Endodermal cell (in vitro differentiated cells): ENCODE measurements at regions not wholly inside any gene's neighbourhood (a gene's known extent, or its start where the extent isn't known, plus 50 kb on each side); places are given as distances from the start of the nearest gene placed in this dataset.
A peak's percentile ranks its signal among the peaks of the same experiment; 100 is the strongest.

Source experiments
- DNase-seq: peaks from one replicate; pipeline ENCODE4 v3.0.0-alpha.2; 2017
- H3K27ac ChIP-seq: 2 replicates; pipeline ENCODE4 v1.5.1; 2013; ENCODE audit warnings: mild to moderate bottlenecking, low read depth, low read length, moderate library complexity
- H3K27me3 ChIP-seq: 2 replicates; pipeline ENCODE4 v1.6.1; 2013; ENCODE audit warnings: mild to moderate bottlenecking, low read length, moderate library complexity; ENCODE audit not compliant: insufficient read depth, control insufficient read depth, poor library complexity, severe bottlenecking
- H3K36me3 ChIP-seq: 2 replicates; pipeline ENCODE4 v1.7.0; 2013; ENCODE audit warnings: mild to moderate bottlenecking, low read length, moderate library complexity; ENCODE audit not compliant: control insufficient read depth, insufficient read depth
- H3K4me1 ChIP-seq: one replicate; pipeline ENCODE4 v1.7.0; 2013; ENCODE audit warnings: low read length; ENCODE audit not compliant: control insufficient read depth, insufficient read depth
- H3K4me3 ChIP-seq: 2 replicates; pipeline ENCODE4 v1.5.1; 2013; ENCODE audit warnings: mild to moderate bottlenecking, low read length, moderate library complexity
- H3K9ac ChIP-seq: 2 replicates; pipeline ENCODE4 v1.6.1; 2013; ENCODE audit warnings: mild to moderate bottlenecking, low read length, moderate library complexity; ENCODE audit not compliant: poor library complexity, severe bottlenecking; ENCODE audit errors: extremely low read depth
- H3K9me3 ChIP-seq: 2 replicates; pipeline ENCODE4 v1.6.1; 2013; ENCODE audit warnings: mild to moderate bottlenecking, low read length, moderate library complexity; ENCODE audit not compliant: control insufficient read depth
- H3K27ac Mint-ChIP-seq: 2 replicates; pipeline ENCODE4 v1.8.0; 2020; ENCODE audit warnings: mixed read lengths
- H3K27me3 Mint-ChIP-seq: 2 replicates; pipeline ENCODE4 v1.8.0; 2021; ENCODE audit warnings: mild to moderate bottlenecking, mixed read lengths; ENCODE audit not compliant: insufficient read depth
- H3K36me3 Mint-ChIP-seq: 2 replicates; pipeline ENCODE4 v1.8.0; 2020; ENCODE audit warnings: low read depth, mixed read lengths
- H3K4me1 Mint-ChIP-seq: 2 replicates; pipeline ENCODE4 v1.8.0; 2020; ENCODE audit warnings: mixed read lengths
- H3K4me3 Mint-ChIP-seq: 2 replicates; pipeline ENCODE4 v1.8.0; 2020; ENCODE audit warnings: mild to moderate bottlenecking, moderate library complexity, mixed read lengths
- H3K9me3 Mint-ChIP-seq: 2 replicates; pipeline ENCODE4 v1.8.0; 2020; ENCODE audit warnings: mild to moderate bottlenecking, mixed read lengths
- CTCF ChIP-seq: fragments of 200-600 bp; sonication (generic); conservative IDR thresholded peaks from 2 replicates; pipeline ENCODE4 v1.5.0; 2021; ENCODE audit warnings: antibody characterized with exemption, mild to moderate bottlenecking
- WGBS, 2 experiments: methylation state at CpG; one replicate each; pipeline versions ENCODE4 v1.1.5 to v1.1.7; 2013; ENCODE audit warnings: missing lambda C conversion rate in 2 of 2, mixed read lengths in 1 of 2; ENCODE audit not compliant: insufficient coverage in 1 of 2, insufficient read length in 1 of 2; 5-methylcytosine and 5-hydroxymethylcytosine counted together

GRCh38 chr7:22601812-22602565, 102.0 kb upstream of the STEAP1B start:
- Histone ChIP-seq H3K27me3 (no peaks in the 10 kb centered on the region), H3K9me3 (no peaks in the 10 kb centered on the region), H3K4me3 (no peak overlapping the region), H3K27ac (no peak overlapping the region), H3K36me3 (peaks cover 7% of the 10 kb centered on the region), H3K4me1 (peaks cover 11% of the 10 kb centered on the region), H3K9ac (no peak overlapping the region)
- Mint-ChIP-seq H3K27ac (peak overlapping the region; percentile 50), H3K9me3 (no peaks in the 10 kb centered on the region), H3K4me3 (no peak overlapping the region), H3K4me1 (peaks cover 39% of the 10 kb centered on the region), H3K27me3 (no peaks in the 10 kb centered on the region), H3K36me3 (peaks cover 8% of the 10 kb centered on the region)
- no peak for TF ChIP-seq CTCF
- 60 to 83% methylated on average over 1 to 3 of the region's 4 CpGs for WGBS, 2 experiments
- peak; percentile 55 for DNase-seq

DNA sequence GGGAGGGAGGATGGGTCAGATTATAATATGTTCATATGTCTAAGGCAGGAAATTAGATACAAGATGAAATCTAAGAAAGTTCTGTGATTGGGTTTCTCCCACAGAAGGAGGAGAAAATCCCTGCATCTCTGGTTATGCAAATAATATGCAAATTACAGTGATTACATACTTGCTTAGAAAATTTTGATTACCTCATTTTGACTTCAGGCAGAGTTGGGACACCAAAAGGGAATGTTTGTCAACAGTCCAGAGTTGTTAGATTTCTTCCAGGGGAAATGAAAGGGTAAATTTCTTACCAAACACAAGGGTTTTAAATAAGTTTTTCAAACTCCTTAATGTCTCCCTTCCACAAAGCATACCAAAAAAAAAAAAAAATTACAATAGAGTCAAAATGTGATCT, 101.4 kb upstream of the STEAP1B start:
- H3K36me3 ChIP-seq = peaks cover 7% of the 10 kb centered on the region
- H3K27ac ChIP-seq = no peak overlapping the region
- peaks cover 11% of the 10 kb centered on the region for H3K4me1 ChIP-seq
- H3K4me3 Mint-ChIP-seq = no peak overlapping the region
- no peaks in the 10 kb centered on the region for H3K9me3 ChIP-seq
- H3K27ac Mint-ChIP-seq = peak overlapping the region; percentile 59
- no peak overlapping the region for H3K9ac ChIP-seq
- H3K27me3 Mint-ChIP-seq = no peaks in the 10 kb centered on the region
- TF ChIP-seq CTCF = no peak
- H3K4me3 ChIP-seq = no peak overlapping the region
- peaks cover 39% of the 10 kb centered on the region for H3K4me1 Mint-ChIP-seq
- H3K9me3 Mint-ChIP-seq = no peaks in the 10 kb centered on the region
- DNase-seq = no peak
- H3K27me3 ChIP-seq = no peaks in the 10 kb centered on the region
- peaks cover 8% of the 10 kb centered on the region for H3K36me3 Mint-ChIP-seq

DNA sequence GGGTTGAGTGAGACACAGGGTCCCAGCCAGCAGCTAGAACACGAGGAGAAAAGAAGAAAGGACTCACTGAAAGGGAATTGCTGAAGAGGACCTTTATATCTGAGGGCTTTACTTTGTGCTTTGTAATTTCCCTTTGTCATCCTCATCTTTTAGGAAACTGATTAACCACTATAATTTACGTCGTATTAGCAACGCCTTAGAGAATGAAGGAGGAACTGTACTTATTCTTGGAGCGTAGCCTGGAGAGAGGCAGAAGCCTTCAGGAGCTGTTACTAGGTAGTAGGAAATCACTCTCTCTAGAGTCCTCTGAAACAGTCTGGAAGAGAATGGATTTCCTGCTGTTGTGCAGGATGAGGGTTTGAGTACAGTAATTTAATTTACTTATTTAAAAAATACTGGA, 101.0 kb upstream of the STEAP1B start:
- no peak overlapping the region for H3K4me3 Mint-ChIP-seq

More for the DNA sequence above, 101.0 kb upstream of the STEAP1B start:
- no peaks in the 10 kb centered on the region for H3K27me3 ChIP-seq
- peaks cover 8% of the 10 kb centered on the region for H3K36me3 Mint-ChIP-seq
- H3K9ac ChIP-seq = no peak overlapping the region
- no peaks in the 10 kb centered on the region for H3K9me3 ChIP-seq
- no peak for TF ChIP-seq CTCF
- no peak overlapping the region for H3K27ac ChIP-seq
- peaks cover 7% of the 10 kb centered on the region for H3K36me3 ChIP-seq
- H3K27ac Mint-ChIP-seq = peak overlapping the region; percentile 59
- no peaks in the 10 kb centered on the region for H3K9me3 Mint-ChIP-seq
- no peaks in the 10 kb centered on the region for H3K27me3 Mint-ChIP-seq
- DNase-seq = no peak
- H3K4me1 ChIP-seq = peaks cover 11% of the 10 kb centered on the region
- H3K4me3 ChIP-seq = no peak overlapping the region
- H3K4me1 Mint-ChIP-seq = peaks cover 39% of the 10 kb centered on the region
- 83 to 92% methylated on average over 3 to 5 of the region's 5 CpGs for WGBS, 2 experiments
